ENCODE measurements at regions not wholly inside any gene's neighbourhood (a gene's known extent, or its start where the extent isn't known, plus 50 kb on each side); places are given as distances from the start of the nearest gene placed in this dataset.
"Not testable (repeated sequence)": the region's sequence is repeated elsewhere in the genome, so short reads cannot be mapped to it uniquely, and the experiment has no call there.

GRCh38 chr1:198848649-198849048 lies 209.8 kb downstream of the PTPRC start:
- Histone ChIP-seq H2BK12ac (ENCODE audit: low read length) (no peak overlapping the region), H3K4me2 (ENCODE audit: insufficient read depth, low read length, poor library complexity, severe bottlenecking) (no peak overlapping the region), H3K9ac (ENCODE audit: low read depth, low read length, poor library complexity) (no peak overlapping the region), H3K36me3 (replicated peaks in 1 of 2; ENCODE audit: control insufficient read depth in 2 of 2, insufficient read depth in 2 of 2, low read length in 2 of 2) (peaks cover 0 to 63% of the 10 kb centered on the region in 2 donors), H3K27ac (replicated peaks; ENCODE audit: low read length) (no peak overlapping the region), H2AFZ (ENCODE audit: low read length) (no peak overlapping the region), H2BK15ac (ENCODE audit: low read length) (no peak overlapping the region), H3K23ac (ENCODE audit: low read depth, low read length, poor library complexity) (no peak overlapping the region), H3K4me3 (ENCODE audit: low read length in 2 of 2) (no peak overlapping the region), H2BK5ac (ENCODE audit: low read length) (no peak overlapping the region), H3K79me1 (ENCODE audit: low read depth, low read length) (no peaks in the 10 kb centered on the region), H4K8ac (ENCODE audit: low read depth, low read length) (no peak overlapping the region), H3K18ac (ENCODE audit: low read length) (no peak overlapping the region), H3K4ac (ENCODE audit: low read length) (no peak overlapping the region), H3K9me3 (replicated peaks in 1 of 2; ENCODE audit: control insufficient read depth in 2 of 2, insufficient read depth in 1 of 2, low read depth in 1 of 2, low read length in 2 of 2) (peaks cover 0 to 8% of the 10 kb centered on the region in 2 donors), H3K4me1 (ENCODE audit: control insufficient read depth in 2 of 2, insufficient read depth in 1 of 2, low read depth in 1 of 2, low read length in 2 of 2) (no peaks in the 10 kb centered on the region), H3K27me3 (ENCODE audit: control insufficient read depth in 3 of 3, insufficient read depth in 3 of 3, low read depth in 1 of 3, low read length in 3 of 3) (no peaks in the 10 kb centered on the region), H4K91ac (ENCODE audit: low read depth, low read length, poor library complexity) (no peak overlapping the region), H2BK120ac (ENCODE audit: low read depth, low read length) (no peak overlapping the region), H2AK5ac (ENCODE audit: low read depth, low read length) (no peak overlapping the region), H3K14ac (ENCODE audit: low read length) (no peak overlapping the region)
- DNase-seq (ENCODE audit: low spot score) = no peak
- no CpG with 5 or more reads among the region's 1 CpG for WGBS, 2 donors (ENCODE audit: extremely low coverage in 2 of 2, insufficient read length in 2 of 2, insufficient replicate concordance in 1 of 2)

DNA sequence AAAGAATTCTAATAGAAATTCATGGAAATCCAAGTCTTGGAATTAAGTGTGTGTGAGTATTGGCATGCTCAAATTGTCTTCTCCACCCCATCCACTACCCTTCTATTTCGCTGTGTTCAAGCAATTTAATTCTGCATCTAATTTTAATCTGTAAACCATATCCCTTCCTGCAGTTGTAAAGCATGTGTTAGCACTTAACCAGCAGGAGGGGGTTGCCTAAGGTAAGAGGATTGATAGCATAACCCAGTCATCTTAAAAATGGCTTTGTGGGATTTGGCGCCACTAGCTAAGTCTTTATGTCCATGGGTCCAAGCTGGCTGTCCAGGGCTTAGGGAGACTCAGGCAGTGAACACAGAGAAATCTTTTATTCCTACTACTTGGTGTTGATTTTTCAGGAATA lies 210.3 kb downstream of the PTPRC start:
- H3K18ac ChIP-seq (ENCODE audit: low read length) = no peak overlapping the region
- no peak overlapping the region for H2BK120ac ChIP-seq (ENCODE audit: low read depth, low read length)
- no peak overlapping the region for H3K27ac ChIP-seq (replicated peaks; ENCODE audit: low read length)
- WGBS, 2 donors (ENCODE audit: extremely low coverage in 2 of 2, insufficient read length in 2 of 2, insufficient replicate concordance in 1 of 2) = no CpG with 5 or more reads among the region's 2 CpGs
- H3K9me3 ChIP-seq (replicated peaks in 1 of 2; ENCODE audit: control insufficient read depth in 2 of 2, insufficient read depth in 1 of 2, low read depth in 1 of 2, low read length in 2 of 2) = peaks cover 0 to 8% of the 10 kb centered on the region in 2 donors
- H2AK5ac ChIP-seq (ENCODE audit: low read depth, low read length) = no peak overlapping the region
- H2BK15ac ChIP-seq (ENCODE audit: low read length) = no peak overlapping the region
- peaks cover 0 to 67% of the 10 kb centered on the region in 2 donors for H3K36me3 ChIP-seq (replicated peaks in 1 of 2; ENCODE audit: control insufficient read depth in 2 of 2, insufficient read depth in 2 of 2, low read length in 2 of 2)
- H3K23ac ChIP-seq (ENCODE audit: low read depth, low read length, poor library complexity) = no peak overlapping the region
- H4K91ac ChIP-seq (ENCODE audit: low read depth, low read length, poor library complexity) = no peak overlapping the region
- H3K9ac ChIP-seq (ENCODE audit: low read depth, low read length, poor library complexity) = no peak overlapping the region
- H2BK12ac ChIP-seq (ENCODE audit: low read length) = no peak overlapping the region
- H3K79me1 ChIP-seq (ENCODE audit: low read depth, low read length) = no peaks in the 10 kb centered on the region
- H3K27me3 ChIP-seq (ENCODE audit: control insufficient read depth in 3 of 3, insufficient read depth in 3 of 3, low read depth in 1 of 3, low read length in 3 of 3) = no peaks in the 10 kb centered on the region
- no peak overlapping the region for H2BK5ac ChIP-seq (ENCODE audit: low read length)
- no peak overlapping the region for H3K4me2 ChIP-seq (ENCODE audit: insufficient read depth, low read length, poor library complexity, severe bottlenecking)
- H3K14ac ChIP-seq (ENCODE audit: low read length) = no peak overlapping the region
- DNase-seq (ENCODE audit: low spot score) = no peak
- H3K4ac ChIP-seq (ENCODE audit: low read length) = no peak overlapping the region
- H3K4me3 ChIP-seq (ENCODE audit: low read length in 2 of 2) = no peak overlapping the region
- H4K8ac ChIP-seq (ENCODE audit: low read depth, low read length) = no peak overlapping the region
- H2AFZ ChIP-seq (ENCODE audit: low read length) = no peak overlapping the region
- no peaks in the 10 kb centered on the region for H3K4me1 ChIP-seq (ENCODE audit: control insufficient read depth in 2 of 2, insufficient read depth in 1 of 2, low read depth in 1 of 2, low read length in 2 of 2)

DNA sequence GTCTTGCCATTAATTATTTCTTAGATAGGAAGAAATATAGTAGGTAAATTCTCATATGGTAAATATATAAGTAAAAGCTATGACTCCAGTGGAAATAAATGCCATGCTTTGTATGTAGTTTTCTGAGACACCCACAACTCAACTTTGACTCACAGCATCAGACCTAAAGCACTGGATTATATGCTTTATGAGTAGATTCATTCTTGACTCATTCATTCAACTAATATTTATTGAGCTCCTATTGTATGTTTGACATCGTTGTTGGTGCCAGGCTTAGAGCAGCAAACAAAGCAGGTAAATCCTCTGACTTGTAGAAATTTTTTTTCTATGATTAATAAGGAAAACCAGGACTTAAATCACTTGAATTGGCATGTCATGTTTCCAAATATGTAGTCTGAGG lies 211.4 kb downstream of the PTPRC start:
- Histone ChIP-seq H3K36me3 (replicated peaks in 1 of 2; ENCODE audit: control insufficient read depth in 2 of 2, insufficient read depth in 2 of 2, low read length in 2 of 2) (peaks cover 0 to 73% of the 10 kb centered on the region in 2 donors), H4K91ac (ENCODE audit: low read depth, low read length, poor library complexity) (no peak overlapping the region), H3K18ac (ENCODE audit: low read length) (no peak overlapping the region), H3K4ac (ENCODE audit: low read length) (no peak overlapping the region), H2BK15ac (ENCODE audit: low read length) (no peak overlapping the region), H3K23ac (ENCODE audit: low read depth, low read length, poor library complexity) (no peak overlapping the region), H2BK120ac (ENCODE audit: low read depth, low read length) (no peak overlapping the region), H3K79me1 (ENCODE audit: low read depth, low read length) (no peaks in the 10 kb centered on the region), H4K8ac (ENCODE audit: low read depth, low read length) (no peak overlapping the region), H2BK5ac (ENCODE audit: low read length) (no peak overlapping the region), H2AK5ac (ENCODE audit: low read depth, low read length) (no peak overlapping the region), H2AFZ (ENCODE audit: low read length) (no peak overlapping the region), H3K9me3 (replicated peaks in 1 of 2; ENCODE audit: control insufficient read depth in 2 of 2, insufficient read depth in 1 of 2, low read depth in 1 of 2, low read length in 2 of 2) (peaks cover 0 to 8% of the 10 kb centered on the region in 2 donors), H3K4me2 (ENCODE audit: insufficient read depth, low read length, poor library complexity, severe bottlenecking) (no peak overlapping the region), H3K4me3 (ENCODE audit: low read length in 2 of 2) (no peak overlapping the region), H3K27ac (replicated peaks; ENCODE audit: low read length) (no peak overlapping the region), H2BK12ac (ENCODE audit: low read length) (no peak overlapping the region), H3K9ac (ENCODE audit: low read depth, low read length, poor library complexity) (no peak overlapping the region), H3K4me1 (ENCODE audit: control insufficient read depth in 2 of 2, insufficient read depth in 1 of 2, low read depth in 1 of 2, low read length in 2 of 2) (no peaks in the 10 kb centered on the region), H3K27me3 (ENCODE audit: control insufficient read depth in 3 of 3, insufficient read depth in 3 of 3, low read depth in 1 of 3, low read length in 3 of 3) (no peaks in the 10 kb centered on the region), H3K14ac (ENCODE audit: low read length) (no peak overlapping the region)
- no CpG with 5 or more reads among the region's 1 CpG for WGBS, 2 donors (ENCODE audit: extremely low coverage in 2 of 2, insufficient read length in 2 of 2, insufficient replicate concordance in 1 of 2)
- no peak for DNase-seq (ENCODE audit: low spot score)

DNA sequence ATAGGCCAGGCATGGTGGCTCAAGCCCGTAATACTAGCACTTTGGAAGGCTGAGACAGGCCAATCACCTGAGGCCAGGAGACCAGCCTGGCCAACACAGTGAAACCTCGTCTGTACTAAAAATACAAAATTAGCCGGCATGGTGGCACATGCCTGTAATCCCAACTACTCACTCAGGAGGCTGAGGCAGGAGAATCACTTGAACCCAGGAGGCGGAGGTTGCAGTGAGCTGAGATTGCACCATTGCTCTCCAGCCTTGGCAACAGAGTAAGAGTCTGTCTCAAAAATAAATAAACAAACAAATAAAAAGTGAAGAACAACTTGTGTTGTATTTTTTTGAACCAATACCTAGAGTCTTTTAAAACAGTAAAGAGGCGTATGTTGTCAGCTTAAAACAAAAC lies 212.1 kb downstream of the PTPRC start:
- not testable (repeated sequence) for H3K4me2 ChIP-seq (ENCODE audit: insufficient read depth, low read length, poor library complexity, severe bottlenecking)
- WGBS, 2 donors (ENCODE audit: extremely low coverage in 2 of 2, insufficient read length in 2 of 2, insufficient replicate concordance in 1 of 2) = no CpG with 5 or more reads among the region's 5 CpGs

More for the DNA sequence above, 212.1 kb downstream of the PTPRC start:
- not testable (repeated sequence) for H3K9me3 ChIP-seq (replicated peaks in 1 of 2; ENCODE audit: control insufficient read depth in 2 of 2, insufficient read depth in 1 of 2, low read depth in 1 of 2, low read length in 2 of 2); H2AFZ ChIP-seq (ENCODE audit: low read length); H3K27me3 ChIP-seq (ENCODE audit: control insufficient read depth in 3 of 3, insufficient read depth in 3 of 3, low read depth in 1 of 3, low read length in 3 of 3); DNase-seq (ENCODE audit: low spot score); H3K4me1 ChIP-seq (ENCODE audit: control insufficient read depth in 2 of 2, insufficient read depth in 1 of 2, low read depth in 1 of 2, low read length in 2 of 2); H4K91ac ChIP-seq (ENCODE audit: low read depth, low read length, poor library complexity); H3K27ac ChIP-seq (replicated peaks; ENCODE audit: low read length); H3K4me3 ChIP-seq (ENCODE audit: low read length in 2 of 2); H3K14ac ChIP-seq (ENCODE audit: low read length); H4K8ac ChIP-seq (ENCODE audit: low read depth, low read length); H2BK12ac ChIP-seq (ENCODE audit: low read length); H2BK5ac ChIP-seq (ENCODE audit: low read length); H3K4ac ChIP-seq (ENCODE audit: low read length); H3K23ac ChIP-seq (ENCODE audit: low read depth, low read length, poor library complexity); H2AK5ac ChIP-seq (ENCODE audit: low read depth, low read length); H2BK15ac ChIP-seq (ENCODE audit: low read length); H3K18ac ChIP-seq (ENCODE audit: low read length); H3K9ac ChIP-seq (ENCODE audit: low read depth, low read length, poor library complexity); H2BK120ac ChIP-seq (ENCODE audit: low read depth, low read length); H3K79me1 ChIP-seq (ENCODE audit: low read depth, low read length)
- H3K36me3 ChIP-seq (replicated peaks in 1 of 2; ENCODE audit: control insufficient read depth in 2 of 2, insufficient read depth in 2 of 2, low read length in 2 of 2) = peaks cover 0 to 65% of the 10 kb centered on the region in 2 donors
